MCF 10A (cell line): ENCODE measurements at regions not wholly inside any gene's neighbourhood (a gene's known extent, or its start where the extent isn't known, plus 50 kb on each side); places are given as distances from the start of the nearest gene placed in this dataset.

Source experiments
- BruUV-seq: library from RNA; stranded (reverse); fragments of 400-500 nt; replicated peaks from 2 replicates; lab custom pipeline; 2021; lab: Mats Ljungman, UMichigan
- CTCF ChIA-PET: fragments of 300-600 bp; sonication (Branson Sonifier 250); formaldehyde crosslinking; extraction: SDS; loops from one replicate; lab custom pipeline; 2021; ENCODE audit warnings: antibody characterized with exemption, inconsistent platforms; lab: Yijun Ruan, JAX
- POLR2A ChIA-PET: fragments of 300-600, 350-650 bp; sonication (Branson Sonifier 250); formaldehyde crosslinking; extraction: SDS; loops from one replicate; lab custom pipeline; 2020; ENCODE audit warnings: antibody characterized with exemption, inconsistent platforms; lab: Yijun Ruan, JAX
- DNase-seq: peaks from one replicate; pipeline ENCODE4 v3.0.0-alpha.2; 2018; ENCODE audit not compliant: unreplicated experiment
- H3K27ac Mint-ChIP-seq: one replicate; pipeline ENCODE4 v1.8.0; 2022; ENCODE audit warnings: mild to moderate bottlenecking, low read depth, mixed read lengths; ENCODE audit not compliant: unreplicated experiment
- H3K27me3 Mint-ChIP-seq: one replicate; pipeline ENCODE4 v1.8.0; 2022; ENCODE audit warnings: mixed read lengths; ENCODE audit not compliant: insufficient read depth, unreplicated experiment
- H3K36me3 Mint-ChIP-seq: one replicate; pipeline ENCODE4 v1.8.0; 2022; ENCODE audit warnings: mild to moderate bottlenecking, moderate library complexity, mixed read lengths; ENCODE audit not compliant: insufficient read depth, unreplicated experiment
- H3K4me1 Mint-ChIP-seq: one replicate; pipeline ENCODE4 v1.8.0; 2022; ENCODE audit warnings: mixed read lengths; ENCODE audit not compliant: insufficient read depth, unreplicated experiment
- H3K4me3 Mint-ChIP-seq: one replicate; pipeline ENCODE4 v1.8.0; 2022; ENCODE audit warnings: mild to moderate bottlenecking, moderate library complexity, mixed read lengths; ENCODE audit not compliant: unreplicated experiment
- H3K9me3 Mint-ChIP-seq: one replicate; pipeline ENCODE4 v1.8.0; 2022; ENCODE audit warnings: mixed read lengths; ENCODE audit not compliant: unreplicated experiment
- CTCF ChIP-seq: fragments of 200-600 bp; IDR thresholded peaks from one replicate; pipeline ENCODE4 v1.8.0; 2022; ENCODE audit warnings: antibody characterized with exemption, mild to moderate bottlenecking; ENCODE audit not compliant: unreplicated experiment
- intact Hi-C: fragments of 100-400 bp; cut with micrococcal nuclease; formaldehyde crosslinking; loops from 2 replicates; pipeline ENCODE4 v1.14.1; 2022

GRCh38 chr14:97177016-97177415 is 379.8 kb downstream of the VRK1 start:
- CTCF ChIA-PET = interaction anchor here (0.6 to 1.7 kb wide), 8 partner anchors 12 to 835 kb away, joined by 3 to 5 read pairs (median 3); no protein-coding TSS in a partner anchor
- H3K27me3 Mint-ChIP-seq = peaks cover 9% of the 10 kb centered on the region

GRCh38 chr14:97177635-97178034 is 380.5 kb downstream of the VRK1 start:
- POLR2A ChIA-PET = no interaction called here
- TF ChIP-seq CTCF = no peak
- CTCF ChIA-PET = no interaction called here

More at GRCh38 chr14:97177016-97177415, 379.8 kb downstream of the VRK1 start:
- TF ChIP-seq CTCF = peak; percentile 49
- intact Hi-C loops = loop anchor here (5.0 kb wide), 2 partner anchors 405 to 800 kb away; no protein-coding TSS in a partner anchor
- Mint-ChIP-seq H3K36me3 (no peaks in the 10 kb centered on the region), H3K4me3 (no peak overlapping the region), H3K27ac (no peak overlapping the region), H3K4me1 (peaks cover 31% of the 10 kb centered on the region), H3K9me3 (no peaks in the 10 kb centered on the region)
- POLR2A ChIA-PET = no interaction called here
- peak; percentile 77 for DNase-seq
- no TSS peak for BruUV-seq

GRCh38 chr14:97178781-97179180 is 381.6 kb downstream of the VRK1 start:
- POLR2A ChIA-PET = no interaction called here
- Mint-ChIP-seq H3K27ac (no peak overlapping the region), H3K4me1 (peaks cover 31% of the 10 kb centered on the region), H3K4me3 (no peak overlapping the region), H3K27me3 (no peaks in the 10 kb centered on the region), H3K9me3 (no peaks in the 10 kb centered on the region), H3K36me3 (no peaks in the 10 kb centered on the region)
- BruUV-seq = no TSS peak
- CTCF ChIA-PET = interaction anchor here (0.6 kb wide), 2 partner anchors 1709 to 1911 kb away, joined by 3 read pairs; no protein-coding TSS in a partner anchor
- DNase-seq = peak; percentile 82
- TF ChIP-seq CTCF = no peak
- intact Hi-C loops = loop anchor here (5.0 kb wide), 2 partner anchors 404 to 799 kb away; no protein-coding TSS in a partner anchor

More at GRCh38 chr14:97177635-97178034, 380.5 kb downstream of the VRK1 start:
- Mint-ChIP-seq H3K4me1 (peaks cover 31% of the 10 kb centered on the region), H3K27me3 (peaks cover 3% of the 10 kb centered on the region), H3K4me3 (no peak overlapping the region), H3K9me3 (no peaks in the 10 kb centered on the region), H3K27ac (no peak overlapping the region), H3K36me3 (no peaks in the 10 kb centered on the region)
- DNase-seq = peak; percentile 32
- BruUV-seq = no TSS peak
- intact Hi-C loops = loop anchor here (5.0 kb wide), 2 partner anchors 405 to 800 kb away; no protein-coding TSS in a partner anchor

GRCh38 chr14:97179573-97179972 is 382.4 kb downstream of the VRK1 start:
- Mint-ChIP-seq H3K4me3 (no peak overlapping the region), H3K27me3 (peaks cover 2% of the 10 kb centered on the region), H3K4me1 (peaks cover 31% of the 10 kb centered on the region), H3K36me3 (no peaks in the 10 kb centered on the region), H3K27ac (no peak overlapping the region), H3K9me3 (no peaks in the 10 kb centered on the region)
- CTCF ChIA-PET = no interaction called here
- POLR2A ChIA-PET = no interaction called here
- TF ChIP-seq CTCF = no peak
- intact Hi-C loops = loop anchor here (5.0 kb wide), 2 partner anchors 403 to 798 kb away; no protein-coding TSS in a partner anchor
- BruUV-seq = no TSS peak
- peak; percentile 21 for DNase-seq
